K562 (cell line): ENCODE measurements at regions not wholly inside any gene's neighbourhood (a gene's known extent, or its start where the extent isn't known, plus 50 kb on each side); places are given as distances from the start of the nearest gene placed in this dataset.

Source experiments
- ATAC-seq: fragments of 200-7000 bp; cut with Tn5 transposase; 3 replicates; pipeline ENCODE4 v1.9.1; 2020; ENCODE audit warnings: moderate library complexity
- BruUV-seq: library from RNA; stranded (reverse); fragments of 400-500 nt; replicated peaks from 2 replicates; lab custom pipeline; 2021; lab: Mats Ljungman, UMichigan
- CTCF ChIA-PET: fragments of 300-600 bp; formaldehyde crosslinking; extraction: SDS; loops from one replicate; lab custom pipeline; 2021; ENCODE audit warnings: low intra/inter-chr PET ratio; lab: Yijun Ruan, JAX
- POLR2A ChIA-PET: fragments of 300-600, 350-650 bp; sonication (Branson Sonifier 250); formaldehyde crosslinking; extraction: SDS; loops from one replicate; lab custom pipeline; 2021; ENCODE audit warnings: antibody characterized with exemption, inconsistent platforms; lab: Yijun Ruan, JAX
- DNase-seq, 4 experiments: peaks; one replicate each; pipeline versions ENCODE4 v3.0.0 to v3.0.0-alpha.2; 2011 to 2018; ENCODE audit warnings: low spot score in 3 of 4, mixed read lengths in 3 of 4; ENCODE audit errors: extremely low read depth in 1 of 4
- FAIRE-seq: peaks from 2 replicates; lab custom pipeline; 2011; peaks lifted over from hg19 to GRCh38; lab: Jason Lieb, UNC
- H2AFZ ChIP-seq: 2 replicates; pipeline ENCODE4 v1.6.0; 2011; ENCODE audit warnings: low read depth, low read length, control low read depth, inconsistent platforms
- H3K27ac ChIP-seq: fragments of 200-600 bp; 3 replicates; pipeline ENCODE4 v1.8.0; 2011; ENCODE audit warnings: low read depth, mild to moderate bottlenecking, control low read depth, inconsistent platforms, low read length, moderate library complexity, mixed read lengths; ENCODE audit errors: extremely low read depth
- H3K27me3 ChIP-seq, 2 experiments: fragments of 300-600 bp in 1 of 2; 2 replicates in 1 of 2; 3 replicates in 1 of 2; pipeline versions ENCODE4 v1.6.0 to v1.8.0; 2011; ENCODE audit warnings: inconsistent platforms in 2 of 2, low read length in 2 of 2, mild to moderate bottlenecking in 1 of 2, mixed read lengths in 1 of 2, moderate library complexity in 1 of 2; ENCODE audit not compliant: control insufficient read depth in 2 of 2, insufficient read depth in 2 of 2
- H3K36me3 ChIP-seq: fragments of 300-600 bp; 3 replicates; pipeline ENCODE4 v1.8.0; 2011; ENCODE audit warnings: mild to moderate bottlenecking, low read length, inconsistent platforms; ENCODE audit not compliant: control insufficient read depth, insufficient read depth
- H3K4me1 ChIP-seq, 2 experiments: fragments of 200-600 bp in 1 of 2; replicated peaks in 1 of 2; 2 replicates in 1 of 2; 3 replicates in 1 of 2; pipeline versions ENCODE4 v1.5.1 to v1.8.0; 2011; ENCODE audit warnings: inconsistent platforms in 2 of 2, low read length in 2 of 2, mild to moderate bottlenecking in 1 of 2, mixed read lengths in 1 of 2, moderate library complexity in 1 of 2; ENCODE audit not compliant: control insufficient read depth in 2 of 2, insufficient read depth in 2 of 2
- H3K4me2 ChIP-seq: 2 replicates; pipeline ENCODE4 v1.6.1; 2011; ENCODE audit warnings: low read length, control low read depth, inconsistent platforms, mixed read lengths; ENCODE audit not compliant: insufficient read depth
- H3K4me3 ChIP-seq: fragments of 200-600 bp; sonication (generic), shearing (Covaris generic); 2 replicates; pipeline ENCODE4 v1.5.1; 2016; ENCODE audit warnings: control low read depth, inconsistent platforms
- H3K79me2 ChIP-seq: fragments of 200-600 bp; 3 replicates; pipeline ENCODE4 v1.8.0; 2011; ENCODE audit warnings: low read length, inconsistent platforms; ENCODE audit not compliant: control insufficient read depth, insufficient read depth
- H3K9ac ChIP-seq, 2 experiments: 2 replicates each; pipeline versions ENCODE4 v1.6.0 to v1.6.1; 2011; ENCODE audit warnings: low read depth in 2 of 2, low read length in 2 of 2, control low read depth in 1 of 2, inconsistent platforms in 1 of 2, mild to moderate bottlenecking in 1 of 2, mixed read lengths in 1 of 2; ENCODE audit not compliant: insufficient read depth in 1 of 2
- H3K9me1 ChIP-seq: one replicate; pipeline ENCODE4 v1.6.0; 2011; ENCODE audit warnings: inconsistent platforms, mild to moderate bottlenecking, low read length, moderate library complexity; ENCODE audit not compliant: control insufficient read depth, insufficient read depth
- H3K9me3 ChIP-seq: replicated peaks from 2 replicates; pipeline ENCODE4 v1.5.1; 2011; ENCODE audit warnings: low read depth, low read length, inconsistent platforms; ENCODE audit not compliant: control insufficient read depth, insufficient read depth
- H4K20me1 ChIP-seq: replicated peaks from 2 replicates; pipeline ENCODE4 v1.6.1; 2011; ENCODE audit warnings: low read length, inconsistent platforms, mixed read lengths; ENCODE audit not compliant: control insufficient read depth, insufficient read depth
- ATF2 ChIP-seq: sonication (generic); formaldehyde crosslinking; IDR thresholded peaks from 2 replicates; pipeline ENCODE4 v1.8.1; 2022; ENCODE audit warnings: missing genetic modification reagents
- ATF6 ChIP-seq: sonication (generic); formaldehyde crosslinking; IDR thresholded peaks from 2 replicates; pipeline ENCODE4 v1.4.0; 2020; ENCODE audit warnings: mild to moderate bottlenecking, missing genetic modification reagents
- CBFA2T2 ChIP-seq: fragments of 450-650 bp; conservative IDR thresholded peaks from 2 replicates; pipeline ENCODE4 v1.6.1; 2017; ENCODE audit warnings: mild to moderate bottlenecking
- CHD2 ChIP-seq: IDR thresholded peaks from 2 replicates; pipeline ENCODE4 v1.6.1; 2011; ENCODE audit warnings: low read depth, low read length
- DDX20 ChIP-seq: fragments of 450-650 bp; IDR thresholded peaks from 2 replicates; pipeline ENCODE4 v1.6.1; 2016; ENCODE audit warnings: missing genetic modification characterization, low read depth, mild to moderate bottlenecking, missing compliant biosample characterization, moderate library complexity
- ETV1 ChIP-seq: fragments of 450-650 bp; conservative IDR thresholded peaks from 2 replicates; pipeline ENCODE4 v1.6.1; 2016; ENCODE audit warnings: missing genetic modification characterization, control low read depth, low read depth, missing compliant biosample characterization
- HDAC1 ChIP-seq, 2 experiments: fragments of 450-650 bp; IDR thresholded peaks; 2 replicates each; pipeline ENCODE4 v1.6.1; 2016 to 2017; ENCODE audit warnings: inconsistent platforms in 1 of 2, mild to moderate bottlenecking in 1 of 2, moderate library complexity in 1 of 2
- HOXB6 ChIP-seq: fragments of 250-450 bp; sonication (Bioruptor Pico); IDR thresholded peaks from 2 replicates; pipeline ENCODE4 v1.5.1; 2022; ENCODE audit warnings: mild to moderate bottlenecking, borderline replicate concordance
- MAFK ChIP-seq: IDR thresholded peaks from 2 replicates; pipeline ENCODE4 v1.6.1; 2011; ENCODE audit warnings: low read length, improper control_type of control experiment
- MED1 ChIP-seq: sonication (generic); formaldehyde crosslinking; IDR thresholded peaks from 2 replicates; pipeline ENCODE4 v1.8.1; 2023; ENCODE audit warnings: missing genetic modification reagents, borderline replicate concordance
- NCOA2 ChIP-seq, 2 experiments: fragments of 450-650 bp; IDR thresholded peaks; 2 replicates each; pipeline ENCODE4 v1.6.1; 2018; ENCODE audit warnings: mild to moderate bottlenecking in 2 of 2, moderate library complexity in 1 of 2; ENCODE audit not compliant: partially characterized antibody in 2 of 2
- RFX7 ChIP-seq: fragments of 250-450 bp; sonication (Bioruptor Pico); IDR thresholded peaks from 2 replicates; pipeline ENCODE4 v1.5.1; 2021; ENCODE audit warnings: mild to moderate bottlenecking
- TAF15 ChIP-seq: fragments of 200-400 bp; formaldehyde crosslinking; IDR thresholded peaks from 2 replicates; pipeline ENCODE4 v1.6.1; 2017; ENCODE audit warnings: mild to moderate bottlenecking, low read depth, low read length, moderate library complexity
- THRB ChIP-seq: fragments of 450-650 bp; formaldehyde crosslinking; conservative IDR thresholded peaks from 2 replicates; pipeline ENCODE4 v1.4.0; 2022; ENCODE audit warnings: mild to moderate bottlenecking, missing genetic modification characterization
- ZC3H4 ChIP-seq: sonication (generic); formaldehyde crosslinking; IDR thresholded peaks from 2 replicates; pipeline ENCODE4 v1.9.0; 2021; ENCODE audit warnings: missing genetic modification reagents, borderline replicate concordance
- ZFP36 ChIP-seq: fragments of 150-350 bp; IDR thresholded peaks from 2 replicates; pipeline ENCODE4 v1.6.1; 2018; ENCODE audit warnings: low read length, low read depth; ENCODE audit not compliant: partially characterized antibody
- ZKSCAN8 ChIP-seq: fragments of 200-800 bp; sonication (Bioruptor generic); IDR thresholded peaks from 2 replicates; pipeline ENCODE4 v1.6.1; 2016; ENCODE audit warnings: missing genetic modification characterization, missing compliant biosample characterization
- ZNF12 ChIP-seq: sonication (generic); formaldehyde crosslinking; IDR thresholded peaks from 2 replicates; pipeline ENCODE4 v1.4.0; 2020; ENCODE audit warnings: mild to moderate bottlenecking, missing genetic modification reagents
- ZNF263 ChIP-seq: sonication (generic); formaldehyde crosslinking; IDR thresholded peaks from 2 replicates; pipeline ENCODE4 v1.8.0; 2022; ENCODE audit warnings: mild to moderate bottlenecking, missing genetic modification reagents, borderline replicate concordance
- ZNF311 ChIP-seq: fragments of 250-450 bp; sonication (Bioruptor Pico); IDR thresholded peaks from 2 replicates; pipeline ENCODE4 v1.4.0; 2020; ENCODE audit warnings: mild to moderate bottlenecking, moderate library complexity
- WGBS: fragments of 100-300 bp; shearing (Covaris generic); methylation state at CpG from one replicate; pipeline ENCODE4 v1.1.6; 2016; ENCODE audit warnings: low coverage, mixed read lengths; ENCODE audit not compliant: insufficient coverage; ENCODE audit errors: missing lambda C conversion rate; 5-methylcytosine and 5-hydroxymethylcytosine counted together
- in situ Hi-C: fragments of 300-500 bp; cut with MboI; formaldehyde crosslinking; loops from 4 replicates; pipeline ENCODE4 v1.15.0; 2018; ENCODE audit warnings: inconsistent platforms, mixed read lengths
- intact Hi-C: fragments of 100-400 bp; cut with micrococcal nuclease; formaldehyde crosslinking; loops from 2 replicates; pipeline ENCODE4 v1.14.2; 2022

- TF ChIP-seq RFX7 (CRISPR knock-in tag) (no peak), TAF15 (no peak), CBFA2T2 (no peak), ETV1 (no peak), MAFK (no peak), ATF6 (CRISPR knock-in tag) (no peak), CHD2 (no peak), ZKSCAN8 (CRISPR knock-in tag) (no peak), HOXB6 (CRISPR knock-in tag) (no peak), ZNF311 (CRISPR knock-in tag) (no peak), HDAC1 (IDR thresholded peaks at IDR 0.05) (no peak)
Measured at GRCh38 chr16:65728652-65729051, 606.8 kb upstream of the CDH11 start (continued).

GRCh38 chr16:65728167-65728566, 606.3 kb upstream of the CDH11 start:
- Histone ChIP-seq H3K27ac (no peak overlapping the region), H3K36me3 (no peaks in the 10 kb centered on the region), H3K79me2 (no peaks in the 10 kb centered on the region), H2AFZ (no peak overlapping the region), H3K9ac (no peak overlapping the region), H3K4me3 (no peak overlapping the region), H3K4me2 (no peak overlapping the region), H3K9me3 (no peaks in the 10 kb centered on the region; the same call in 1 of the 2 replicates), H3K27me3 (no peaks in the 10 kb centered on the region), H4K20me1 (no peaks in the 10 kb centered on the region), H3K4me1 (no peaks in the 10 kb centered on the region), H3K9me1 (peaks cover 3% of the 10 kb centered on the region)
- CTCF ChIA-PET, result no interaction called here
- in situ Hi-C loops (no loop called here), intact Hi-C loops (no loop called here)
- POLR2A ChIA-PET, result interaction anchor here (1.6 kb wide), 1 partner anchor 10 kb away, joined by 4 read pairs; no protein-coding TSS in a partner anchor
- TF ChIP-seq ATF2 (CRISPR knock-in tag) (no peak), MED1 (no peak), ZNF12 (CRISPR knock-in tag) (no peak), NCOA2 (IDR thresholded peaks at IDR 0.05; ENCODE audit: partially characterized antibody in 2 of 2) (no peak), ZFP36 (no peak), ZNF263 (CRISPR knock-in tag) (no peak), ZC3H4 (CRISPR knock-in tag) (no peak), THRB (CRISPR knock-in tag) (no peak), DDX20 (tag) (no peak)
- no peak for FAIRE-seq
- WGBS, result 21% methylated on average over 3 of the region's 3 CpGs
- BruUV-seq, result no TSS peak
- DNase-seq, result no peak
- no peak for ATAC-seq
